ENCODE measurements at regions not wholly inside any gene's neighbourhood (a gene's known extent, or its start where the extent isn't known, plus 50 kb on each side); places are given as distances from the start of the nearest gene placed in this dataset.

GRCh38 chr12:4849795-4850345 is 59.8 kb upstream of the KCNA1 start:
- ATAC-seq (ENCODE audit: low FRiP score), result no peak
- no peak for TF ChIP-seq CTCF (IDR thresholded peaks at IDR 0.05)
- no peak for DNase-seq (ENCODE audit: low spot score)

DNA sequence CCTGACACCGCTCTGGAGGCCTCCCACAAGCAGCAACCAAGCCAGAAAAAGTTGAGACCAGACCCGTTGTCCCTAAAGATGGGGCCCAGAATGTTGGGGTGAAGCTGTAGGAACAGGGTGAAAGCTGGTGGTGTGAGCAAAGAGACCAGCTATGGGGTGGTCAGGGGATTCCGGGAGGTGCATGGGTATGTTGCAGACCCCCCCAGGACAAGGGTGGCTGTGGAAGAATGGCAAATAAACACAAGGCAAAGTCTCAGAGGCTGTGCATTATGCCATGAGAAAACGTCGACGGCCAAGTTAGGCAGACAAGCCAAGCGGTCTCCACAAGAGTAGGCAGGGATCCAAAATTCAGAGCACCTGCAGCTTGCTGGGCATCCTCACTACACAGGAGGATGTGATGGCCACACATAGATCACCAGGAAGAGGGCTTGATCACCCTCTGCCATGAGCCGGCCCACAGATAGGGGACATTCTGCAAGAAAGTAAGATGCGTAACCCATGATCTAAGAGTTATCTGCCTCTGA is 58.8 kb upstream of the KCNA1 start:
- ATAC-seq (ENCODE audit: low FRiP score) (no peak), DNase-seq (ENCODE audit: low spot score) (no peak)
- no peak for TF ChIP-seq CTCF (IDR thresholded peaks at IDR 0.05)

- ATAC-seq (ENCODE audit: low FRiP score) (no peak), DNase-seq (ENCODE audit: low spot score) (no peak)
- TF ChIP-seq CTCF (IDR thresholded peaks at IDR 0.05), result no peak
These were observed 57.4 kb upstream of the KCNA1 start for GRCh38 chr12:4852308-4852707.

- ATAC-seq (ENCODE audit: low FRiP score) (no peak), DNase-seq (ENCODE audit: low spot score) (no peak)
- no peak for TF ChIP-seq CTCF (IDR thresholded peaks at IDR 0.05)
These were observed 56.8 kb upstream of the KCNA1 start for GRCh38 chr12:4852911-4853310.

DNA sequence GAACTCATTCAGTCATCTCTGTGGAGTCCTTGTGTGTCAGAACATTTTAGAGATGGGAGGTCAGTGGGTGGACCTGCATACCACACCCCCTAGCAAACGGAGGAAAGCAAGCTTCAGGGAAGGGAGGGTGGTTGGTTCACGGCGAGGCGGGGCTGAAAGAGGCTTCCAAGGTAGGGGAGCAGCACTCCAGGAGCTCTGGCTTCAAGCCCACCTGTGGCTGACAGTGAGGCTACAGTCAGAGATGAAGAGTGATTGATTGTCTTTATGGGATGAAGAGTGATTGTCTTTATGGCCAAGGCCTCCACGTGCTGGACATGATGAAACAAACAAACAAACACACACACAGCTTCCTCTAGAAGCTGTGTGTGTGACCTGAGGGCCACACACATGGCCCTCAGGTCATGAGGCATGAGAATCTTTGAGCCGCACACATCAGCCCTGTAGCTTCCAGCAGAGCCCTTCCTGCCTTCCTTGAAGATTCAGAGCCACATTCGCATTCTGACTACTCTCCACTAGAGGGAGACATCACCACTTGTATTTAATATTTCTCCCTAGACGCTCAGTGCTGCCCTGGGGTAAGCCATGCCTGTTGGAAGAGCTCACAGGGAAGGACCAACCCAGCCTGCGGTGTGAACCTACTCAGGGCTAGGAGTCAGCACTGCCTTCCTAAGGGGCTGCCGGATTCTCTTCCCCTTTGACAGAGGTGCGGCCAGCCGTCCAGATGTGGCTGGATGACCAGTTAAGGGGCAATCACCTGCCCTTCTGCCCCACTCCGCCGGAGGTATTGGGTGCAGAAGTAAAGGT is 54.4 kb upstream of the KCNA1 start:
- peak; percentile 64 for ATAC-seq (ENCODE audit: low FRiP score)
- no peak for DNase-seq (ENCODE audit: low spot score)
- peak in 1 of 3 donors; percentile 57 for TF ChIP-seq CTCF (IDR thresholded peaks at IDR 0.05)

GRCh38 chr12:4856596-4856995 is 53.1 kb upstream of the KCNA1 start:
- ATAC-seq (ENCODE audit: low FRiP score), result no peak
- no peak for DNase-seq (ENCODE audit: low spot score)
- TF ChIP-seq CTCF (IDR thresholded peaks at IDR 0.05), result no peak
